GM19438 (cell line): ENCODE measurements at regions not wholly inside any gene's neighbourhood (a gene's known extent, or its start where the extent isn't known, plus 50 kb on each side); places are given as distances from the start of the nearest gene placed in this dataset.

ENCODE experiments used
- ATAC-seq: cut with Tn5 transposase; IDR thresholded peaks from one replicate; pipeline ENCODE4 v1.9.1; 2021; ENCODE audit warnings: low read depth; ENCODE audit not compliant: unreplicated experiment

- no peak for ATAC-seq
Measured at GRCh38 chr2:60603533-60604190, 50.2 kb upstream of the BCL11A start.

GRCh38 chr2:60604486-60605064 is 51.1 kb upstream of the BCL11A start:
- no peak for ATAC-seq

- ATAC-seq = no peak
Measured at GRCh38 chr2:60605866-60606265, 52.4 kb upstream of the BCL11A start.

GRCh38 chr2:60608679-60609078 is 55.2 kb upstream of the BCL11A start:
- no peak for ATAC-seq

- no peak for ATAC-seq
Measured at GRCh38 chr2:60612033-60612432, 58.6 kb upstream of the BCL11A start.

GRCh38 chr2:60614319-60614718 is 60.9 kb upstream of the BCL11A start:
- ATAC-seq = no peak

- ATAC-seq = no peak
Measured at GRCh38 chr2:60621688-60622429, 68.4 kb upstream of the BCL11A start.

GRCh38 chr2:60623040-60623439 is 69.6 kb upstream of the BCL11A start:
- no peak for ATAC-seq

GRCh38 chr2:60627412-60627811 is 74.0 kb upstream of the BCL11A start:
- no peak for ATAC-seq

- no peak for ATAC-seq
Measured at GRCh38 chr2:60628026-60628425, 74.6 kb upstream of the BCL11A start.

- ATAC-seq = no peak
Measured at GRCh38 chr2:60628615-60629304, 75.3 kb upstream of the BCL11A start.

- no peak for ATAC-seq
Measured at GRCh38 chr2:60629305-60629662, 75.8 kb upstream of the BCL11A start.

- ATAC-seq = no peak
Measured at GRCh38 chr2:60629801-60630385, 76.4 kb upstream of the BCL11A start.

- ATAC-seq = no peak
Measured at GRCh38 chr2:60633615-60634014, 80.2 kb upstream of the BCL11A start.

- ATAC-seq = no peak
Measured at GRCh38 chr2:60634438-60634837, 81.0 kb upstream of the BCL11A start.

GRCh38 chr2:60641811-60642788 is 88.6 kb upstream of the BCL11A start:
- ATAC-seq = no peak

- ATAC-seq = no peak
Measured at GRCh38 chr2:60643747-60644146, 90.3 kb upstream of the BCL11A start.

GRCh38 chr2:60644951-60645350 is 91.5 kb upstream of the BCL11A start:
- ATAC-seq = no peak

- no peak for ATAC-seq
Measured at GRCh38 chr2:60648191-60648590, 94.7 kb upstream of the BCL11A start.

GRCh38 chr2:60649721-60650120 is 96.3 kb upstream of the BCL11A start:
- no peak for ATAC-seq
